C4-2B (cell line): ENCODE measurements at regions not wholly inside any gene's neighbourhood (a gene's known extent, or its start where the extent isn't known, plus 50 kb on each side); places are given as distances from the start of the nearest gene placed in this dataset.

Source experiments
- CTCF ChIP-seq: fragments of 450-650 bp; conservative IDR thresholded peaks from 2 replicates; pipeline ENCODE4 v1.5.1; 2017; ENCODE audit warnings: mild to moderate bottlenecking
- ZFX ChIP-seq: fragments of 450-650 bp; IDR thresholded peaks from 2 replicates; pipeline ENCODE4 v1.6.1; 2017

- no peak for TF ChIP-seq CTCF
- TF ChIP-seq ZFX, result no peak
These were observed 1287.7 kb downstream of the UQCRFS1 start for GRCh38 chr19:27925202-27925601.
